Stomach (tissue), 8 donors: ENCODE measurements at regions not wholly inside any gene's neighbourhood (a gene's known extent, or its start where the extent isn't known, plus 50 kb on each side); places are given as distances from the start of the nearest gene placed in this dataset.
"Not testable (repeated sequence)": the region's sequence is repeated elsewhere in the genome, so short reads cannot be mapped to it uniquely, and the experiment has no call there.

Experiments
- DNase-seq, 2 donors: peaks; one replicate each; pipeline versions ENCODE4 v3.0.0 to v3.0.0-alpha.2; 2013 to 2019
- H3K27ac ChIP-seq, 5 donors: fragments of 200-600 bp in 4 of 5; sonication (generic) in 4 of 5; one replicate each; pipeline ENCODE4 v1.5.1; 2013 to 2019; ENCODE audit warnings: mild to moderate bottlenecking in 1 of 5, moderate library complexity in 1 of 5
- H3K27me3 ChIP-seq, 3 donors: fragments of 200-600 bp; sonication (generic); one replicate each; pipeline ENCODE4 v1.5.1; 2017 to 2019; ENCODE audit warnings: mixed run types in 1 of 3
- H3K36me3 ChIP-seq, 4 donors: fragments of 200-600 bp; sonication (generic); 1 replicate in 3 of 4; 2 replicates in 1 of 4; pipeline ENCODE4 v1.5.1; 2016 to 2019
- H3K4me1 ChIP-seq, 4 donors: fragments of 200-600 bp; sonication (generic); one replicate each; pipeline ENCODE4 v1.5.1; 2016 to 2019
- H3K4me3 ChIP-seq, 4 donors: fragments of 200-600 bp; sonication (generic) in 3 of 4; one replicate each; pipeline ENCODE4 v1.5.1; 2016 to 2019; ENCODE audit warnings: mild to moderate bottlenecking in 1 of 4
- H3K9me3 ChIP-seq, 4 donors: fragments of 200-600 bp; sonication (generic); one replicate each; pipeline ENCODE4 v1.5.1; 2016 to 2019
- EP300 ChIP-seq: sonication (generic); formaldehyde crosslinking; IDR thresholded peaks from one replicate; pipeline ENCODE4 v1.6.1; 2017; ENCODE audit warnings: antibody characterized with exemption
- POLR2A ChIP-seq, 4 donors: fragments of 450-650 bp; IDR thresholded peaks; one replicate each; pipeline ENCODE4 v1.6.1; 2016; ENCODE audit warnings: antibody characterized with exemption in 4 of 4, control low read depth in 2 of 4, mild to moderate bottlenecking in 1 of 4, moderate library complexity in 1 of 4
- POLR2AphosphoS5 ChIP-seq, 3 donors: sonication (generic); formaldehyde crosslinking; IDR thresholded peaks; one replicate each; pipeline ENCODE4 v1.6.1; 2016; ENCODE audit warnings: antibody characterized with exemption in 3 of 3
- WGBS, 5 donors: extraction: QIAGEN DNeasy Blood & Tissue Kit in 3 of 5; methylation state at CpG; one replicate each; pipeline versions ENCODE4 v1.1.5 to v1.1.7; 2013 to 2018; 5-methylcytosine and 5-hydroxymethylcytosine counted together
- intact Hi-C: fragments of 100-400 bp; cut with DNase I; formaldehyde crosslinking; loops from one replicate; pipeline ENCODE4 v1.15.1; 2023; ENCODE audit warnings: low total_unique reads
- TF ChIP-seq, protein P1 (sequence below), 7 experiments: fragments of 450-650 bp in 4 of 7; fragments of 200-600 bp in 3 of 7; sonication (generic) in 3 of 7; IDR thresholded peaks; one replicate each; pipeline ENCODE4 v1.5.1; 2016 to 2019; ENCODE audit warnings: antibody characterized with exemption in 7 of 7, control low read depth in 2 of 7, mild to moderate bottlenecking in 1 of 7
- donor health status: healthy with polysubstance abuse.
- donor health status: Bipolar disorder and iron deficiency.
- donor health status: healthy.

DNA sequence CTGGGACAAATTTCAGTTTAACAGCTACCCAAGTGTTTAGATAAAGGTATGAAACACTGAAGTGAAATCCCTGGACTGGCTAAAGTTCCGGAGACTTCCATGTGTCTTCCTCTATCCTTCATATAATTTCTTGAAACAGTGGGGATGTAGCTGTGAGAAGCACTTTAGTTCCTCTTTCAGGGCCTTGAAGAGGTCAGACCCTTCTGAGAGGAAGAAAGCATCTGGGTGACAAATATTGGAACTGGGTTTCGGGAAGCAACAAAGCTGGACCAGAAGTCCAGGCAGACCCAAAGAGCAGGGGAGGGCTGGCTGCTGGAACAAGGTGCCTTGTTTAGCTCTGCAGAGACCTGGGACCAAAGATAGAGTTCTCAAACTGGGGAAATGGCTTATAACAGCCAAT, 75.4 kb upstream of the ZFAND5 start:
- no peak overlapping the region for H3K4me3 ChIP-seq
- no peak for DNase-seq
- H3K9me3 ChIP-seq = no peaks in the 10 kb centered on the region
- no peak overlapping the region for H3K27ac ChIP-seq
- TF ChIP-seq POLR2A (IDR thresholded peaks at IDR 0.05) (no peak), POLR2AphosphoS5 (IDR thresholded peaks at IDR 0.05) (no peak), EP300 (no peak)
- TF ChIP-seq, protein P1, sequence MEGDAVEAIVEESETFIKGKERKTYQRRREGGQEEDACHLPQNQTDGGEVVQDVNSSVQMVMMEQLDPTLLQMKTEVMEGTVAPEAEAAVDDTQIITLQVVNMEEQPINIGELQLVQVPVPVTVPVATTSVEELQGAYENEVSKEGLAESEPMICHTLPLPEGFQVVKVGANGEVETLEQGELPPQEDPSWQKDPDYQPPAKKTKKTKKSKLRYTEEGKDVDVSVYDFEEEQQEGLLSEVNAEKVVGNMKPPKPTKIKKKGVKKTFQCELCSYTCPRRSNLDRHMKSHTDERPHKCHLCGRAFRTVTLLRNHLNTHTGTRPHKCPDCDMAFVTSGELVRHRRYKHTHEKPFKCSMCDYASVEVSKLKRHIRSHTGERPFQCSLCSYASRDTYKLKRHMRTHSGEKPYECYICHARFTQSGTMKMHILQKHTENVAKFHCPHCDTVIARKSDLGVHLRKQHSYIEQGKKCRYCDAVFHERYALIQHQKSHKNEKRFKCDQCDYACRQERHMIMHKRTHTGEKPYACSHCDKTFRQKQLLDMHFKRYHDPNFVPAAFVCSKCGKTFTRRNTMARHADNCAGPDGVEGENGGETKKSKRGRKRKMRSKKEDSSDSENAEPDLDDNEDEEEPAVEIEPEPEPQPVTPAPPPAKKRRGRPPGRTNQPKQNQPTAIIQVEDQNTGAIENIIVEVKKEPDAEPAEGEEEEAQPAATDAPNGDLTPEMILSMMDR (IDR thresholded peaks at IDR 0.05) = no peak
- H3K4me1 ChIP-seq = peaks cover 0 to 31% (median 0%) of the 10 kb centered on the region in 4 donors
- H3K36me3 ChIP-seq = no peaks in the 10 kb centered on the region
- no peaks in the 10 kb centered on the region for H3K27me3 ChIP-seq
- intact Hi-C loops = no loop called here
- 89 to 98% (median 91%) methylated on average over 2 of the region's 2 CpGs for WGBS, 5 donors

DNA sequence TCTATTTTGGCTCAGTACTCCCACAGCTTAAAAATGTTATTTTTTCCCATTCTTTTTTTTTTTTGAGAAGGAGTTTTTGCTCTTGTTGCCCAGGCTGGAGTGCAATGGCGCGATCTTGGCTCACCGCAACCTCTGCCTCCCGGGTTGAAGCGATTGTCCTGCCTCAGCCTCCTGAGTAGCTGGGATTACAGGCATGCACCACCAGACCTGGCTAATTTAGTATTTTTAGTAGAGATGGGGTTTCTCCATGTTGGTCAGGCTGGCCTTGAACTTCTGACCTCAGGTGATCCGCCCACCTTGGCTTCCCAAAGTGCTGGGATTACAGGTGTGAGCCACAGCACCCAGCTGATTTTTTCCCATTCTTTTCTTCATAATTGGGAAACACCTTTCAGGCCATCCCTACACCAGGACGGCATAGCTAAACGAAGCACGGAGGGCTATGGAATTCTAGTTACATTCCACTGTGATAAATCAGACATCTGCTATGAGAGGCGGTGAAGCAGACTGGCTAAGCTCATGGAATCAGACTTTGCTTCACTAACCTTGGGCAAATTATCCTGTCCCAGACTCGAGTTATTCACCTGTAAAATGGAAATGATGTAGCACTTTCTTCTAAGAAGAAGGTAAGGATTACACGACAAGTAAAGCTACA, 68.7 kb upstream of the ZFAND5 start:
- H3K4me3 ChIP-seq, H3K27ac ChIP-seq, H3K4me1 ChIP-seq, DNase-seq, H3K27me3 ChIP-seq, intact Hi-C loops, H3K36me3 ChIP-seq, H3K9me3 ChIP-seq: not testable (repeated sequence)
- 80 to 89% (median 87%) methylated on average over 12 of the region's 12 CpGs for WGBS, 5 donors

DNA sequence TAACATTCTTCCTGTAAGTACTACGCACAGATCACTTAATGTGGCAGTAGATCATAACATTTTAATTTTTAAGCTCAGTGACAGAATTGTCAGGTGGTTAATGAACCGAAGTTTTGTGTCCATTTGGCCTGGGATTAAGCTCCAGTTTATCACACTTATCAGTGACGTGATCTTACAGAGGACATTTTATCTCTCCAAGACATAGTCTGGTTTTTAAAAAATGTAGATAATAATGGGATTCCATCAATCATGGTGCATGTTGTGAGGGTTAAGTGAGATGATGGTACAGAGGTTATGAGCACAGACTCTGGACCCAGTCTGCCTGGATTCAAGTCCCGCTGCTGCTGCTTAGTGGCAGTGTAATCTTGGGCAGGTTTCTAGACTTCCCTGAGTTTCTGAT, 66.0 kb upstream of the ZFAND5 start:
- Histone ChIP-seq H3K27me3 (no peaks in the 10 kb centered on the region), H3K4me1 (peaks cover 0 to 7% (median 0%) of the 10 kb centered on the region in 4 donors), H3K9me3 (no peaks in the 10 kb centered on the region), H3K36me3 (no peaks in the 10 kb centered on the region), H3K27ac (no peak overlapping the region), H3K4me3 (no peak overlapping the region)
- intact Hi-C loops = no loop called here
- TF ChIP-seq POLR2AphosphoS5 (IDR thresholded peaks at IDR 0.05) = no peak
- TF ChIP-seq, protein P1 (IDR thresholded peaks at IDR 0.05) = no peak
- 87 to 91% (median 90%) methylated on average over 4 of the region's 4 CpGs for WGBS, 5 donors
- no peak for DNase-seq

DNA sequence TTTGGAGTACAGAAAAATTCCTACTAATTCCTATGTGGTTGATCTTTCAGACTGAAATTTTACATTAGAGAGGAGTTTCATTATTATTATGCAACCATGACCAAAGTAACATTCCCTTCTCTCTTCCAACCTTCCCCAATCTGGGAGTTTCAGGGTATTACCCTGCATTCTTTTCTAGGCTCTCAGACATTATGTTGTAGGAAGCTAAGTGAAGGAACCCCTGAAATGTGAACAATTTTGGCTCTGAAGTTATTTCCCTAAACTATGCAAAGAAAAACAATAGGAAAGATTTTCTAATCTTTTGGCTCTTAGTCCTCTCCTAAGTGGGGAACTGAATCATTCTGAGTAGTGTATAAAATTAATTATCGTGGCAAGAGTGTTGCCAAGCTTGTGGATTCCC, 63.3 kb upstream of the ZFAND5 start:
- no peaks in the 10 kb centered on the region for H3K27me3 ChIP-seq
- no peak for DNase-seq
- no peaks in the 10 kb centered on the region for H3K36me3 ChIP-seq
- no peak overlapping the region for H3K4me3 ChIP-seq
- TF ChIP-seq EP300 (no peak), POLR2A (IDR thresholded peaks at IDR 0.05) (no peak), POLR2AphosphoS5 (IDR thresholded peaks at IDR 0.05) (no peak)
- TF ChIP-seq, protein P1 (IDR thresholded peaks at IDR 0.05) = no peak
- no peak overlapping the region for H3K27ac ChIP-seq
- peaks cover 0 to 7% (median 0%) of the 10 kb centered on the region in 4 donors for H3K4me1 ChIP-seq
- intact Hi-C loops = no loop called here
- 5 to 33% (median 24%) methylated on average over 1 of the region's 1 CpG for WGBS, 5 donors
- H3K9me3 ChIP-seq = no peaks in the 10 kb centered on the region

DNA sequence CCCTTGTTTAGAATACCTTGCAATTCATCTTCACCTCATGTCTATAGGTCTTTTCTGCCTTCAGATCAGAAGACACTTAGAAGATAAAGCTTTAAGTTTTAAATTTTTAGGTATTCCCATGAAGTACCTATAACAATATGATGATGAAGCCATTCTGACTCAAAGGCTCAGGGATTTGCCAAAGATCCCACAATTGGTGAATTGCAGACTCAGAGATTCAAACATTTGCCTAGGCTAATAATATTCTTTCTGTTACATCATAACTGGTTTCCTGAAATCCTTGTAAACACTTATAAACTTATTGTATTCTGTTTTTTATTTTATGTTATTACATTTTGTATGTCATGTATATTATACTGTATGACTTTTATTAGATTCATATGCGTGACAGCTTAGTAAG, 62.8 kb upstream of the ZFAND5 start:
- 88 to 94% (median 89%) methylated on average over 1 of the region's 1 CpG for WGBS, 5 donors
- intact Hi-C loops = no loop called here
- no peak for TF ChIP-seq EP300
- TF ChIP-seq, protein P1 (IDR thresholded peaks at IDR 0.05) = no peak
- no peak for TF ChIP-seq POLR2A (IDR thresholded peaks at IDR 0.05)
- TF ChIP-seq POLR2AphosphoS5 (IDR thresholded peaks at IDR 0.05) = no peak
- no peak overlapping the region for H3K27ac ChIP-seq
- no peaks in the 10 kb centered on the region for H3K27me3 ChIP-seq
- H3K4me1 ChIP-seq = peaks cover 0 to 7% (median 0%) of the 10 kb centered on the region in 4 donors
- H3K9me3 ChIP-seq = no peaks in the 10 kb centered on the region
- H3K36me3 ChIP-seq = no peaks in the 10 kb centered on the region
- H3K4me3 ChIP-seq = no peak overlapping the region
- DNase-seq = no peak
